ENCODE measurements at regions not wholly inside any gene's neighbourhood (a gene's known extent, or its start where the extent isn't known, plus 50 kb on each side); places are given as distances from the start of the nearest gene placed in this dataset.
"Not testable (repeated sequence)": the region's sequence is repeated elsewhere in the genome, so short reads cannot be mapped to it uniquely, and the experiment has no call there.

DNA sequence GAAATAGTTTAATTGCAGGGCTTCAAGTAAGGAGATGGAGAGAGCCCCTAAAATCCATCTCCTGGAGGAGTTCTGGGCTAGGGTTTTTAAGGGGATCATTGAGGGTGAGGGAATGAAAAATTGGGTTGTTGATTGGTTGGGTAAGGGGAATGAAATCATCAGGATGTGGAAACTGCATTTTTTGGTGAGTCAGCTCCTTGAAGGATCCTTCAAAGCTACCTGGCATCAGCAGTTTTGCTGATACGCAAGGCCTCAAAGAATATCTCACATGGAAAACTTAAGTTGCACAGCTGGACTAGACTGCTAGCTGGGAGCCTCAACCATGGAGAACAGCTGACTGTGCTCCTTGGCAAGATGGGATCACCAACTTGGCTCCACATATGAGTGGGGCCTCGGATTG lies 136.7 kb downstream of the FGF10 start:
- DNase-seq: no peak

DNA sequence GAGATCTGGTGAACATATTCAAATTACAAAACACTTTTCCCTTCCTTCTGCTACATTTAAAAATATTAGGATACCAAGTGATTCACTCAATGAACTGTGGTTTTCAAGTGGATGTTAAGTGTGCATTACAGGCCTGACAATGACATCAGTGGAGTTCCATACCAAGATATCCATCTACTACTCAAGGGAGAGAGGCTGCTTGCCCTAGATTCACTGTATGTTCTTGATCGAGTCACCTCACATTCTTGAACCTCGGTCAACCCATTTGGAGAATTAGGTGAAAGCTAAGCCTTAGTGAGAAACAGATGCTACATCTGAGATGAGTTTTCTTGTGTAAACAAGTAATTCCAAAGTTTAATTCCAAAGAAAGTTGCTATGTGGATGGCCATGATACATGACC lies 142.2 kb downstream of the FGF10 start:
- no peak for DNase-seq

DNA sequence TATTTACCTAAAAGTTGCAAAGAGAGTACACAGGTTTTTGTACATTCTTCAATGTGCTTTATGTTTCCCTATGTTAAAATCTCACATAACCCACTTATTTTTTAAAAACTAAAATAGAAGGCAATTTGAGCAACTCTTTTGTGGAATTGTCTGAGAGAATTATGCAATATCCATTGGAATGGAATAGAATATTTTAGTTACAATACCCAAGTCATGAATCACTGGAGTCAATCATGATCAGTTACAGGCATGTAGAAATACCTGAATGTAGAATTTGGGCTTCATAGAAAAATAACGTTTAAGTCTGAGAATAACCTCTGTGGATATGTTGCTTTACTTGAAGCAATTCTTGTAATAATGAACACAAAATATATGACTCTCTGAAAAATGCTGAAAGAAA lies 143.3 kb downstream of the FGF10 start:
- no peak for DNase-seq

- no peak for DNase-seq
Observed at GRCh38 chr5:44242791-44243190, 146.4 kb downstream of the FGF10 start.

GRCh38 chr5:44236040-44236439 lies 153.2 kb downstream of the FGF10 start:
- no peak for DNase-seq

- no peak for DNase-seq
Observed at GRCh38 chr5:44233691-44234090, 155.5 kb downstream of the FGF10 start.

DNA sequence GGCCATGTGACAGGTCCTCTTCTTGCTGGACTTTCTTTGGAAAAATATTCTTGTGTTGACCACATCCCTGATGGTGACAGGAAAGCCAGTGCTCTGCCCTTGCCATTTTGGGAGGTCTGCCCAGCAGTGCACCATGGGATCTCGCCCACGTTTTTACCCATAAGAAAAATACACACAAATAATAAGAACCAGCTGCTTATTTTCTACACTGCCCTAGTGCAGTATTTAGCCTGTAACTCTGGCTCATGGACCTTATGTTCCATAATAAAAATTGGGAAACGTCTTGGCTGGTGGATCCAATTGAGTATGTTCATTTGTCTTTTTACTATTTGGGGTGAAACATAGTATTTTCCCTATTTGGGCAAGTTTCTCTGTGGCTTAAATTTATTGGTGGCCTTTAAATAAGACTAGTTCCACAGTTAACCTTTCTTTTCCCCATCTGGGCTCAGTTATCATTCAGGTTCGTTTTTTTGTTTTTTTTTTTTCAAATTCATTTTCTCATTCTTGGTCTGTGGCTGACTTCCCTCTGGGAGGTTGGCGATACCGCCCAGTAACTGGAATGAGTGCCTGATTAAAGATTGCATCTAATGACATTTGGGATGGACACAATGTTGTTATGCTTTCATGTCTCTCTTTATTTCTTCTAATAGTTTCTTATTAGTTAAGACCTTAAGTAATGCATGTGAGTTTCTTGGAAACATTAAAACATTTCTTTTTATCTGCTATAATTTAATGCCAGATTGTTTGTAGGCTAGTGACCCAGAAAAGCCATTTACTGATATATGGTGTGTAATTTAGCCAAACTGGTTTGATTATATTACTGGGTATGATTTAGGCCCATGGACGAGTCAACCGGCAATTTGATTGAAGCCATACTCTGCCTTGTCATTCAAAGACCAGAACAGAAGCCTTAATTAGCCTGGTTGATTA lies 163.7 kb downstream of the FGF10 start:
- DNase-seq: no peak

GRCh38 chr5:44199408-44199807 lies 189.8 kb downstream of the FGF10 start:
- DNase-seq: no peak

GRCh38 chr5:44189255-44189654 lies 200.0 kb downstream of the FGF10 start:
- DNase-seq: no peak

- no peak for DNase-seq
Observed at GRCh38 chr5:44187973-44188372, 201.2 kb downstream of the FGF10 start.

- DNase-seq: no peak
Observed at GRCh38 chr5:44183753-44184152, 205.5 kb downstream of the FGF10 start.

DNA sequence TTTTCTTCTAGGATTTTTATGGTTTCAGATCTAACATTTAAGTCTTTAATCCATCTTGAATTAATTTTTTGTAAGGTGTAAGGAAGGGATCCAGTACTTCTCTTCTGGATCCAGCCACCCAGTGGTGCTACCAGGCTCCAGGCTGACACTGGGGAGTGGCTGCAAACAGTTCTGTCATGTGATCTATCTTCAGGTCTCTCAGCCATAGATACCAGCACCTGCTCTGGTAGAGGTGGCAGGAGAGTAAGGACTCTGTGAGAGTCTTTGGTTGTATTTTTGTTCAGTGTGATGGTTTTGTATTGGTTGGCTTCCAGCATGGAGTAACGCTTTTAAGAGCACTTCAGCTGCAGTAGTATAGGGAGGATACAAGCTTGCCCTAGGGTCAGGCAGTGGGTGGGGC lies 205.9 kb downstream of the FGF10 start:
- no peak for DNase-seq

DNA sequence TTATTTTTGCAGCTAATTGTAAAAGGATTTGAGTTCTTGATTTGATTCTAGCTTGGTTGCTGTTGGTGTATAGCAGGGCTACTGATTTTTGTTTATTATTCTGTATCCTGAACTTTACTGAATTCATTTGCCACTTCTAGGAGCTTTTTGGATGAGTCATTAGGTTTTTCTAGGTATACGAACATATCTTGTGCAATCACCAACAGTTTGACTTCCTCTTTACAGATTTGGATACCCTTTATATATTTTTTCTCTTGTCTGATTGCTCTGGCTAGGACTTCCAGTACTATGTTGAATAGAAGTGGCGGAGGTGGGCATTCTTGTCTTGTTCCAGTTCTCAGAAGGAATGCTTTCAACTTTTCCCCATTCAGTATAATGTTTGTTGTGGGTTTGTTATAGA lies 210.8 kb downstream of the FGF10 start:
- DNase-seq: no peak

DNA sequence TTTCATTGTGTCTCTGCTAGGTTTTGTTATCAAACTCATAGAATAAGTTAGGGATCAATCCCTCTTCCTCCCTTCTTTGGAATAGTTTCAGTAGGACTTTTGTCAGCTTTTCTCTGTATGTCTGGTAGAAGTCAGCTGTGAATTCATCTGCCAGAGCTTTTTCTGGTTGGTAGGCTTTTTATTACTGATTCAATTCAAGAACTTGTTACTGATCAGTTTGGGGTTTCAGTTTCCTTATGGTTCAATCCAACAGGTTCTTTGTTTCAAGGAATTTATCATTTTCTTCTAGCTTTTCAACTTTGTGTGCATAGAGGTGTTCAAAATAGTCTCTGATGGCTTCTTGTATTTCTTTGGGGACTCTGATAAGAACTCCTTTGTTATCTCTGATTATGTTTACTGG lies 221.7 kb downstream of the FGF10 start:
- DNase-seq: no peak

- DNase-seq: no peak
Observed at GRCh38 chr5:44160369-44160768, 228.9 kb downstream of the FGF10 start.

- no peak for DNase-seq
Observed at GRCh38 chr5:44150075-44150723, 239.0 kb downstream of the FGF10 start.

- DNase-seq: not testable (repeated sequence)
Observed at GRCh38 chr5:44117947-44118346, 271.3 kb downstream of the FGF10 start.

- not testable (repeated sequence) for DNase-seq
Observed at GRCh38 chr5:44108232-44108631, 281.0 kb downstream of the FGF10 start.

- no peak for DNase-seq
Observed at GRCh38 chr5:44099643-44100042, 289.6 kb downstream of the FGF10 start.

- no peak for DNase-seq
Observed at GRCh38 chr5:44089424-44090144, 299.6 kb downstream of the FGF10 start.

GRCh38 chr5:44085083-44085482 lies 304.1 kb downstream of the FGF10 start:
- no peak for DNase-seq

DNA sequence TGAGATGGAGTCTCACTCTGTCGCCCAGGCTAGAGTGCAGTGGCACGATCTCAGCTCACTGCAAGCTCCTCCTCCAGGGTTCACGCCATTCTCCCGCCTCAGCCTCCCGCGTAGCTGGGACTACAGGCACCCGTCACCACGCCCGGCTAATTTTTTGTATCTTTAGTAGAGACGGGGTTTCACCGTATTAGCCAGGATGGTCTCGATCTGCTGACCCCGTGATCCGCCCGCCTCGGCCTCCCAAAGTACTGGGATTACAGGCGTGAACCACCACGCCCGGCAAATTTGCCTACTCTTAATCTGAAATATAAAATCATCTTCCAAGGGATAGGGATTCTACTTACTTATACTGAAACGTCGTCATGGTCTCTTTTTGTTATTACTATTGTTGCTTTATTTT lies 314.7 kb downstream of the FGF10 start:
- DNase-seq: not testable (repeated sequence)

- peak; percentile 78 for DNase-seq
Observed at GRCh38 chr5:44051591-44051990, 337.6 kb downstream of the FGF10 start.

Data from NCI-H526 treated with DMSO at 0.1 percent for 48 hours (cell line).